GM19467 (cell line): ENCODE measurements at regions not wholly inside any gene's neighbourhood (a gene's known extent, or its start where the extent isn't known, plus 50 kb on each side); places are given as distances from the start of the nearest gene placed in this dataset.

Experiments
- ATAC-seq: cut with Tn5 transposase; IDR thresholded peaks from one replicate; pipeline ENCODE4 v1.9.1; 2021; ENCODE audit warnings: mild to moderate bottlenecking, moderate library complexity; ENCODE audit not compliant: unreplicated experiment

DNA sequence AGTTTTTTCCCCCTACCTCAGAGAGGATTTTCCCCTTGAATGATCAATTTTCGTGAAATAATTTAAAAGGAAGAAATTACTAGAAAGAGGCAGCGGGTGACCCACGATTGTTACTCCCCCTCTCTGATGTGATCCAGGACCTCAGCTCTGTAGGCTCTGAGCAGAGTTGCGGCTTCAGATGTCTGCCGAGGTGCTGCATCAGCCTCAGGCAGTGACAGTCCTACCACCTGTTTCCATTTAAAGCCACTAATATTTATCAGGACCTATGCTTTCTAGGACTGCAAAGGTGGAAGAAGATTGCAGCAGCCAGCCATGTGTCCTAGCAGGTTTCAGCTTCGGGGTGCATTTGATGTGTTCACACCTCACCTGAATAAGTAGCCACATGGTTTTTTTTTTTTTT, 294.8 kb upstream of the C2CD4B start:
- no peak for ATAC-seq

DNA sequence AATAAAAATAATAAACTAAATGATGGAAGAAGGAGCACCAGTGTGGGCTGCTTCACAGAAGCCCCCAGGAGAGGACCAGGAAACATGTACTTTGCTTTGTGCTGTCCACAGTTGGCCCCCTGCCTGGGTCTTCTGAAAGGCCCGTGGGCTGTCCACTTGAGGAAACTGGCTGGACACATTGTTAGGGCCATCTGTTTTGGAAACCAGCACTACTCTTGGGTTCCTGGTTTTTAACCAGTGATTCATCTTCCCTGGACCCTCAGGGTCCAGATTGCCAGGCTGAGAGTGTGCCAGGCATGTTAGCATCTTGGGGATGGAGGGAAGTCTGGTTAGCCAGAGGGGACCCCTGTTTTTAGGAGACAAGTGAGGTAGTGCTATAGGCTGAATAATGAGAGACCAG, 297.2 kb upstream of the C2CD4B start:
- no peak for ATAC-seq

DNA sequence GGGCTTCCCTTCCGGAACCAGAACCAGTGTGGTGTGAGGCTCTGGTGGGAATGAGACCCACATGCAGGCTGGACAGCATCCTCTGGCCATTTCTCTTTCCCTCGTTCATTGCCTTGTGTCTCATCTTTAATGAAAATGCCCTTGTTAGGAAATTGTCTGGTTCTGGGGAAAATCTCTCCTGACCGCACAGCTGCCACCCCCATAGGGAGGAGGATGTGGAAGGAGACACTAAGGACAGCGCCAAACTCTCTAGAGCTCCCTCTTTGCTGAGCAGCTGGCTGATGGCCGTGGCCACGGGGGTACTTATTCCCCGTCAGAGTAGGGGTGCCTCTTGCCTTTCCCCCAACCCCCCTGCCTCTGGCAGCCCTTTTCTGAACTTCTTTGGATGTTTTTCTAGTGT, 297.6 kb upstream of the C2CD4B start:
- ATAC-seq, result no peak

DNA sequence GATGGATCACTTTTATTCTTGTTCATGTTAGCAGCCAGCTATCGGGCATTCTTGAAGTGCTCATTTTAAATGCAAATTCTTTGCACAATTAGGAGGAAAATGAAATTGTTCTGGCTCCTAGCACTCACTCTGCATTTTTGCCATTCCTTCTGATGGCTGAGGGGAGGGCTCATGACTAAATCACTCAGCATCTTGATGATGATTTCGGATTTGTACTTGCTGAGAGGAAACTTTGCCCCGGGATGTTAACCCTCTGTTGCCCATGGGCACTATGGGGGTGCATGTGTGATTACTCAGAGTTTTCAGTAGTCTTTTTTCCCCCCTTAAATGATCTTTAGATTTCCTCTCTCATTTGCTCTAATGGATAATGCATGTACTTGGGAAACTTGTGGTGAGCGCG, 299.6 kb upstream of the C2CD4B start:
- no peak for ATAC-seq

DNA sequence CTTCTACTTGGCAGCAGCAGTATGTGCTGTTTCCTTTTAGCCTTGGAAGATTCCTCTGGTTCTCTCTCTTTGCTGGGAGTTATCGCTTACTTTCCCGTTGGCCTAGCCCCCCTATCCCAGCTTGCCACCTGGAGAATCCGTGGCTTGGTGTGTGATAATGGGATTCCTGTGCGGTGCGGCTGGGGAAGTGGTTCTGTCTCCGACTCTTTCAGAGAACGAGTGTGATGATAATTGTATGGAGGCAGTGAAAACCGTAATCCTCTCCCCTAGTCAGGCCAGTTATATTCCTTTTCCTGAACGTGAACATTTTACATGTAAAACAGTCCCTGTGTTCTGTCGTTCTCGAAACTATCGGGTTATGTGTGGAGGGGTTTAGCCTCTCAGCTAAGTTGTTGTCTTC, 300.1 kb upstream of the C2CD4B start:
- ATAC-seq, result no peak

DNA sequence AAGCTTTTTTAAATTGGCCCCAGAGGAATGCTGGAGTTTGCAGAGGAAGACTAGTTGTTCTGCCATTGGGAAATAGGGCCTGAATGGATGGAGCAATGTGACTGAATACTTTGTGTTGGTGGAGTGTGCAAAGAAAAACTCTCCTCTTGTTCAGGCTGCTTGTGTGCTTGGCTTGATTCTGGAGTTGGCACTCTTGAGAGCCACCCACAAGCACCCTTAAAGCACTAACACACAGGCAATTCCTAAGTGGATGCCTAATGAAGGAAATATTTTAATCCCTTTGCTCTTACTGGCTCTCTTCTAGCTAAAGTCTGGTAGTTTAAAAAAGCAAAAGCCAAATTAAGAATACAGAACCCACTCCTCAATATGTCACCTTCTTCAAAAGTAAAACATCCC, 304.4 kb upstream of the C2CD4B start:
- ATAC-seq, result no peak

DNA sequence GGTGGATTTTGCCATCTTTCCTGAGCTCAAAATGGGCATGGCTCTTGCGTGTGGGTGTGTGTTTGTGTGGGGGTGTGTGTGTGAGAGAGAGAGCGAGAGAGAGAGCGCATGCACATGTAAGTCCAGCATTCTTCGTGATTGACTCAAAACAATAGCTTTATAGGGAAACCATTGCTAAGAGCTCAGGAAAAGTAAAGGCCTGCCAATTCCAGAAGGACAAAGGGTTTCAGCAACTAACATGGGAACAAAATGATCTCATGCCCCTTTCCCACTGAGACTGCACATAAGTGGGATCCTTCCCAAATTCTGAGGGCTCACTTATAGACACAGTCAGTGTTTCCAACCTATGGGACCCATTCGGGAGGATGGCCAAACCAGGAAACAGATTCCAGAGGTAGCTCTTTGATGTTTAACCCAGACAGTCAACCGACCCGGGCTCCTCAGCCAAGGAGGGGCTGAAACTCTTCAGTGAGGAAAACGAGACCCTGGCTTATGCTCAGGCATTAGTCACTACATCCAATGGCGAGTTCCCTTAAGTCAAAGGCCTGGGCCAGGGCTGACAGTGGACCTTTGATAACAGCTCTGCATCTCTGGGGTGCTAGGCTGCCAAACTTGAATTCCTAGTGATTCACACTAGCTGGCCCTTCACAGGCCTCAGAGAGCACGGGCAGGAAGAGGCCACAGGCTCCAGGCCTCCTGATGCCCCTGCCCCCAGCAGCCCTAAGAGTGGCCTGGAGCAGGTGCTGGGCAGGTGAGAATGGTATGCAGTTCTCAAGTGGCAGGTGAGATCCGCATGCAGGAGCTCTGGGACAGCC, 305.0 kb upstream of the C2CD4B start:
- no peak for ATAC-seq

DNA sequence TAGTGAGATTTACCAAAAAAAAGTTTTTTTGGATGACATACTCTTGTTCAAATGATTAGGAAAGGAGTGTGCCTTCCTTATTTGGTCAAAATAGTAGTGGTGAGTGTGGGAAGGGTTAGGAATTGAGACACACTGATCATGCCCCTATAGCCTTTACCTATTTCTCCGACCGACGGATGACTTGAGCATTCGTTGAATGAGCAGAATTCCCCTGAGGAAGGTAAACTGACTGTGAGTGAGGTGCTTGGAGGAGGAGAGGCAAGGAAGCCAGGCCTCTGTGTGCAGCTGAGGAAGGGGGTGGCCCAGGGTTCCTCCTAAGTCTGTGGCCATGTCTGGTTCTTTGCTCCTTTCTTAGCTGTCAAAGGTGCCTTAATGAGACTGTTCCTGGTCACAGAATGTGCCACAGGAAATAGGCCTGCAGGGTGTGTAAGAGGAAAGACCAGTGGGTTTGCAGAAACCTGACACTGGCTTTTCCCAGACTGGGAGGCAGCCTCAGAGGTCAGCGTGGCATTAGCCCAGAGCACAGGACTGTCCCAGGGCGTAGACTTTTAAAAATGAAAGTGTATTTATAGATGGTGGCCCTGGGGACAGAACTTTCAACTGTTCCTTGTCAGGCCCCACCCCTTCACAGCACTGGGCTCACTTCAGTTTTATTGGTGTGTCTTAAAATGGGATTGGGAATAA, 307.7 kb upstream of the C2CD4B start:
- ATAC-seq, result no peak

DNA sequence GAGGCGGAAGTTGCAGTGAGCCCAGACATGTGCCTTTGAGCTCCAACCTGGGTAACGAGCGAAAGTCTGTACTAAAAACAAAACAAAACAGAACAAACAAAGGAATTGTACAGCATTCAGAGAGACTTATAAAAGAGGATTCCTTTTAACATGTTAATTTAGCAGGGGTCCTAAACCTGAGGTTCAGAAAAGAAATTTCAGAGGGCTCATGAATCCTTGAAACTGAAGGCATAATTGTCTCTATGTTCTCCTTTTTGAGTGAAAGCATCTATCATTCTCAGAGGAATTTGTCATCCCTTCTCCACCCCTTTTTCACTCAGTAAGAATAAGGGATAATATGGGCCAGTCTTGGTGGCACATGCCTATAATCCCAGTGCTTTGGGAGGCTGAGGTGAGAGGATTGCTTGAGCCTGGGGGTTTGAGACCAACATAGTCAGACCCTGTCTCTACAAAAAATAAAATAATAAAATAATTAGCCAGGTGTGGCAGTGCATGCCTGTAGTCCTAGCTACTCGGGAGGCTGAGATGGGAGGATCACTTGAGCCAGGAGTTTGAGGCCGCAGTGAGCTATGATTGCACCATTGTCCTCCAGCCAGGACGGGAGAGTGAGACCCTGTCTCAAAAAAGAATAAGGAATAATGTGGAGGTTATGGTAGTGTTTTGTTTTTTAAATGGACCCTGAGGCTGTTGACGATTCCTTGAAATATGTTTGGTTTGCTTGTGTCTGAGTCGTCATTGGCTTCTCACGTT, 309.1 kb upstream of the C2CD4B start:
- ATAC-seq, result no peak

DNA sequence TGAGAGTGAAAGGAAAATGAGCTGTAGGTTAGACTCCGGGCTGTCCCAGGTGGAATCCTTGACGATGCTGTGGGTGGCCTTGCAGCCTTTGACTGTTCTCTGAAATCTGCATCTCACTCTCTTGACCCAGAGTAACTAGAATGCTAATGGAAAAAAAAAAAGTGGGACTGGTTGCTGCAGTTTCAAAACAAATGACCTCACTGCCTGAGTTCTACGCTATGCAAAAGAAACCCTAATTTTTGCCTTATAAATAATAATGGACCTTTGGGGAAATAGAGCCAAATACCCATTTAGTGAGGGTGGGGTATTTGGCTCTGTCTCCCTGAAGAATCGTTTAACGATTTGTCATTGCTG, 309.7 kb upstream of the C2CD4B start:
- ATAC-seq, result no peak

DNA sequence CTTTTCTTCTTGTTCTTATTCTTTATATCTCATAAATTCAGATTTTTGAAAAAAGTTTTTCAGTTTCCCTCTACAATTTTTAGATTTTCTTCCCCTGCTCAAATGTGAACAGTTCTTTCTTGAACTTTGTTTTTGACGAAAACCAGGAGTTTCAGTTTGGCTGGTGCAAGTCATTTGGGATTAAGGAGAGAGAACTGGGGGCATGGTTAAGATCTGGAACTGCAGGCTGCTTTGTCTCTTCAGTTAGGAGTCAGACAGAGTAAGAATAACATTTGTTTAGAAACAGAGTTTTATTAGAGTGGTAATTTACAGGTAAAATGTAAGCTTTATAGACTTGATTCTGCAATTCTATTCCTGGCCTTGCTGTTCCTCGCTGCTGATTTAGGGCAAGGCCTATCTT, 310.5 kb upstream of the C2CD4B start:
- no peak for ATAC-seq

DNA sequence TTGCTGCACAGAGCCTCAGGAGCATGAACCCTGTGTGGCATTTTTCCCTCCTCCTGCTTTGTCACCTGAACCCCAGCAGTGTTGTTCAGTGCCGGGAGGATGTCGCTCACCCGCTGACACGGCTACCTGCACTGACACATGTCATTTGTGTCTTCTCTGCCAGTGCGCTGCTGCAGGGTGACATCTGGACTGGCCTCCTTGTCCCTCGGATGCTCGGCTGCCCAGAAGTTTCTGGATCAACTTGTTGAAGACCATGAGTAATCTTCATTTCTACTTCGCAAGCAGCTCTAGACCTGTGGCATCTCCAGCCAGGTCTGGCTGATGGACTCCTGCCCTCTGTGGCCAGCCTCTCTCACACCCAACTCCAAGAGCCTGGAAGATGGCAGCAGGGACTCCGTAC, 311.1 kb upstream of the C2CD4B start:
- no peak for ATAC-seq

DNA sequence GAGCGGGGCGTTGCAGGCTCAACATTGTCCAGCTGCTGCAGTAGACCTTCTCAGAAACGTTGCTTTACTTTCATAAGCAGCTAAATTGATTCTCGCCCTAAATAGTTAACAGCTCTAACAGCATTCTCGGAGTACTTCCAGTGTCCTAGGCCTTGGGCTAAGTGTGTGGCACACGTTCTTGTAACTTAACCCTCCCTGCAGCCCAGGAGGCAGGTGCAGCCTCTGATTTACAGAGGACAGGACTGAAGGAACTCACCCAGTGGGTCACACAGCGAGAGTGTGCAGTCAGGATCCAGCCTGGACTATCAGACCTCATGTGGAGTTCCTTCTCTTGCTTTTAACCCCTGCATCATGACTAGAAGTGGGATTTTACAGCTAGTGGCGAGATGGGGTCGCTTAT, 312.8 kb upstream of the C2CD4B start:
- no peak for ATAC-seq

DNA sequence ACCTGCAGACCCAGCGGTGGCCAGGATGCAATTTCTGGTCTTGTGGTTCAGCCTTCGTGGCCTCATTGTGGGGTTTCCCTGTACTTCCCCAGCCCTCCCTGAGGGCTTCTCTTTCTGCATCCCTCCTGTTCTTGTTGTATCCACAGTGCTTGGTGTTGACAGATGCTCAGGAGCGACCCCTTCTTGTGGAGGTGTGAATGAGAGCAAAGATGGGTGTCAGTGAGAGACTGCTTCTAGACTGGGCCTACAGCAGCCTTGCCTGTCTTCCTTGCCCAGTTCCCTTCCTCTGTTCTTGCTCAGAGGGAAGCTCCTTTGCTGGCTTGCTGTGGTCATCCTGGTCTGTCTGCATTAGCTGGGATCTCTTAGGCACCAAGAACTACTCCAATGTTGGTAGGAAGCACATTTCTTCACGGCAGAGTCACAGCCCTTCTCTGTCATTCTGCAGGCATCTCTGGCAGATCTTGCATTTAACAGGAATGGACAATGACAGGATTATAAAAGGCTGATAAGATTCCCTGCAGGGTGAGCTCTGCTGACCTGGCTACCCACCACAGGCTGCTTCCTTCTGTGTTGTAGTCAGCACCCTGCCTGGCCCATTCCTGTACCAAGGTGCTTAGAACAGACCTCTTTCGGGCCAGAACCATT, 317.8 kb upstream of the C2CD4B start:
- ATAC-seq, result peak; percentile 69

DNA sequence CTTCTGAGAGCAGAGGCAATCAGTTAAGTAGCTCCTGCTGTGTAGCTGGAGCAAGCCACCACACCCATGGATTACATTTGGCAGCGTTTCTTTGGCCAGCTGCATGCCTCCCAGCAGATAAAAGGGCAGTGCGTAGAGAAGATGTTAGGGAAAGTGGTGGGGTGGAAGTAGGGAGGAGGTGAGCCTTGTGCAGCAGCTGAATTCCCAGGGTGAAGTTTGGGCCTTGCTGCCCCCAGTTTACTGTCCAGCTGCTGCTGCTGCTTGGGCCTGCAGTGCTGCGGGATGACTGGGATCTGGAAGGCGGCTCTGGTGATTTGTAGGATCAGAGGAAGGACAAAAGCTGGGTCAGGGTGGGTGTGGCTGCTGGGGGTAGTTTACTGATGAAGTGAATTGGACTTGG, 318.7 kb upstream of the C2CD4B start:
- ATAC-seq, result no peak

DNA sequence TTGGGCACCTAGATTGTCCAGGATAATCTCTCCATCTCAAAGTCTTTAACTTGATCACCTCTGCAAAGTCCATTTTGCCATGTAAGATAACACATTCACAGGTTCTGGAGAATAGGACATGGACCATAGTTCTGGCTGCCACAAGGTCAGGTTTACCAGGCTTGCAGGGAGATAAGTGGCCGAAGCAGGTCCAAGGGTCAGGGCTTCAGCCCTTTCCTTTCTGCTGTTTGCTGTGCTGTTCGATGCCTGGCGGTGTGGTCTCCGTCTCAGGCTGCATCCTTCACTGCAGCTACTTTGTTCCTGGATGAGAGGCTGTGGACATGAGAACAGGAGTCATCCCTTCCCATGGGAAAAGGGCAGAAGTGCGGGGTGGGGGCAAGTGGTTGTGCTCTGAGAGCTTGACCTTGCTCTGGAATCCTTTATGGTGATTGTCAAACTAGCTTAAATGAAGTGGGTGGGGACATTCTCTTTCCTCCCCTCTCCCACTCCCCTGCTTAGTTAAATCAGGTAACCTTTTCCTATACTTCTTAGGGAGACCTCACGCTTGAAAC, 320.2 kb upstream of the C2CD4B start:
- ATAC-seq, result no peak

DNA sequence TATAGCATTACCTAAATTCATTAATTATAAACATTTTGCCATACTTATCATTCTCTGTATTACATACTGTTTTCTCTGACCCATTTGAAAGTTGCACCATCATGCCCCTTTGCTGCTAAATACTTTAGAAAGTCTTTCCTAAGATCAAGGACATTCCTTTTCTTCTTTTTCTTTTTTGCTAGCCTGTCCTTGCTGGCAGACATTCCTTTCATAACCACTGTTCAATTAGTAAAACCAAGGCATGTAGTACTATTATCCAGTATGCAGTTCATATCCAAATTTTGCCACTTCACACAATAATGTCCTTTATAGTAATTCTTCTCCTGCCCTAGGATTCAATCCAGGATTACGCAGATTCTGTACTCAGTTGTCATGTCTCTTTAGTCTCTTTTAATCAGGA, 321.0 kb upstream of the C2CD4B start:
- ATAC-seq, result no peak

DNA sequence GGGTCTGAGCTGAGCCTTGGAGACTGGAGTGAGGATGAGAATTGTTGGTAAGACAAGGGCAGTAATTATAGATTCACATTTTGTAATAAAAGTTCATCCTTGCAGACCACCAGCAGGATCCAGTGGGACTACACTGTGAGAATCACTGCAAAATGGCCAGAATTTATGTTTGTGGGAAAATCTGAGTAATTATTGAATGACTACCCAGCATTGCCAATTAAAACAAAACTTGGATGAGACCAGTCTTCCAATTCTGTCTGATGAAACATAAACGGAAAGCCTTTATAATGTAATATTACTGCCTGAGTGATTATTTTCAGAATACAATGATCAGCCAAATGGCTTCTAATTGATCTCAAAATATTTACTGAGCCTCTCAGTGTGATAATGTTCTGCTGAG, 323.3 kb upstream of the C2CD4B start:
- no peak for ATAC-seq

DNA sequence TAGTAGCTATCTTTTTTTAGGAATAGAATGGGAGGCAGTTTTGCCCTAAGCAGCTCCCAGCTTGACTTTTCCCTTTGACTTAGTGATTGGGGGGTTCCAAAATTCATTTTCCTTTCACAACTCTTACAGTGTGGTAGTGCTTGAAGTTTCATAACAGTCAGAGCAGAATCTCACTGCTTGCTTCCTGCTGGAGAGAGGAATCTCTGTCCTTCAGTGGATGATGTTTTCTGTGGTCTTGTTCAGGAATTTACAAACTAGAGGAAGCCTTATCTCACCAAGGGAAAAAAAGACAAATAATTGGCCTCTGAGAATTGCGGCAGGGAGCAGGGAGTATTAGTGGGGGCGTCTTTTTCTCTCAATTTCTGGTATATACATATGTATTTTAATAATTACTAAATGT, 326.6 kb upstream of the C2CD4B start:
- no peak for ATAC-seq

DNA sequence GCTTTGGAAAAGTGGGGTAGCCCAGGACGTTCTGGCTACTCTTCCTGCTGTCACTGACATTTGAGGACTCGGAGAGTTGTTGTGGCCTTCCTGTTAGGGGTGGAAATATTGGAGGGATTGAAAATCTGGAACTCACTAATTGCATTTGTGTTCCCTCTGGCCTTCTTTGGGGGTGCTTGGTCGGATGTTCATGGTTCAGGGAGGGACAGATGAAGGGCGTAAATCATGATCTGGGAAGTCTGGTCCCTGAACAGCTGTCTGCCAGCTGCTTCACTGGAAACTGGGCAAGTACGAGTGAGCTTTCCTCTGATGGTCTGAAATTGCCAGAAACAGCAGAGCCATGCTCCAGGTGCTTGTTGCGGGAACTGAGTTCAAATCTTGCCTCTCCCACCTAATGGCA, 327.8 kb upstream of the C2CD4B start:
- ATAC-seq, result no peak

DNA sequence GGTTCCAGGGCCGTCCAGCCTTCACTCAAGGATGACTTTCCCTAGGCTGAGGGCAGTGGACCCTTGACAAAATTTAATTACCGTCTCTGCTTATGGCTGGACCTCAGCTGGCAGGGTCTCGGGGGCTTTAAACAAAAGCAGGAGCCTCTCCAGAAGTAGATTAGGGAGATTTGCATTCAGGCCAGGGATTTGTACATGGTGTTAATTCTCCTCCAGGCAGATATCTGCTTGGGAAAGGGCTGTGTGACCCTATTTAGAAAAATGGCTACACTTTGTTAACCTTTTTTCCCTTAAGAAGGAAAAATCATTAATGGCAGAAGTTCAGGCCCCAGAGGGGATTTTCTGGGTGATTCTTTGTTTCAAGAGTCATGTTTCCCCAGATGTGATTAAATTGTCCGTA, 329.1 kb upstream of the C2CD4B start:
- ATAC-seq, result no peak
